ENCODE measurements at regions not wholly inside any gene's neighbourhood (a gene's known extent, or its start where the extent isn't known, plus 50 kb on each side); places are given as distances from the start of the nearest gene placed in this dataset.

DNA sequence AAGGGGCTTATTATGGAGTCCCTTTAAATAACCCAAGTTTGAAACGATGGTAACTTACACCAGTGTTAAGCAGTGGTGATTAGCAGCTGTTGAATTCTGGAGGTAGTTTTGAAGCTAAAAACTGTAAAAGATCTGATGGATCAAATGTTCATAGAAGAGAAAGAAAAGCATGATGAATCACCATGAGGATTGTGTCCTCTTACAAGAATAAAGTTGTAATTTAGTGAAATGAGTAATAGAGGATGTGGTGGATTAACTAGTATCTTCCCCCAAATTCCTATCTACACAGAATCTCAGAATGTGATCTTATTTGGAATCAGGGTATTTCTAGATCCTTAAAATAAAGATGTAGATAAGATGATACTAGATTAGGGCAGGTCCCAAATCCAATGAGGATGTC, 1138.2 kb upstream of the TMEFF2 start:
- H4K5ac ChIP-seq (ENCODE audit: insufficient read length, low read depth, low read length): no peak overlapping the region
- no peaks in the 10 kb centered on the region for H3K36me3 ChIP-seq (ENCODE audit: control insufficient read depth in 2 of 4, insufficient read depth in 4 of 4, low read length in 3 of 4)
- H2BK5ac ChIP-seq (ENCODE audit: low read depth, low read length): no peak overlapping the region
- H3K18ac ChIP-seq (ENCODE audit: extremely low read depth, low read length): no peak overlapping the region
- no peak overlapping the region for H3K56ac ChIP-seq (replicated peaks; ENCODE audit: insufficient read length, low read depth, low read length)
- H2AFZ ChIP-seq (ENCODE audit: low read length): no peak overlapping the region
- TF ChIP-seq SIX5 (IDR thresholded peaks at IDR 0.05; ENCODE audit: low read depth, low read length) (no peak), EGR1 (IDR thresholded peaks at IDR 0.05; ENCODE audit: borderline replicate concordance, low read depth, low read length) (no peak)
- TF ChIP-seq, protein P1, sequence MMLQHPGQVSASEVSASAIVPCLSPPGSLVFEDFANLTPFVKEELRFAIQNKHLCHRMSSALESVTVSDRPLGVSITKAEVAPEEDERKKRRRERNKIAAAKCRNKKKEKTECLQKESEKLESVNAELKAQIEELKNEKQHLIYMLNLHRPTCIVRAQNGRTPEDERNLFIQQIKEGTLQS (IDR thresholded peaks at IDR 0.05; ENCODE audit: insufficient read depth, low read depth, low read length): no peak
- no peak overlapping the region for H2AK5ac ChIP-seq (ENCODE audit: low read depth, low read length)
- H4K20me1 ChIP-seq (replicated peaks in 1 of 2; ENCODE audit: control insufficient read depth in 1 of 2, insufficient read depth in 2 of 2, low read length in 2 of 2): no peaks in the 10 kb centered on the region
- H3K23me2 ChIP-seq (ENCODE audit: low read depth, low read length): no peaks in the 10 kb centered on the region
- no peak overlapping the region for H3K27ac ChIP-seq (ENCODE audit: low read depth, low read length)
- WGBS, 2 experiments (ENCODE audit: extremely low coverage in 1 of 2, insufficient coverage in 1 of 2, insufficient read length in 1 of 2, insufficient replicate concordance in 2 of 2, low coverage in 1 of 2, low lambda C conversion rate in 2 of 2, missing lambda C conversion rate in 1 of 2): 82% methylated on average over 1 of the region's 1 CpG; no CpG with 5 or more reads in 1 of the 2 experiments
- H2BK12ac ChIP-seq (ENCODE audit: low read depth, low read length): no peak overlapping the region
- no peak overlapping the region for H3K4me2 ChIP-seq (ENCODE audit: insufficient read depth in 1 of 2, low read depth in 2 of 2, low read length in 2 of 2)
- H3K27me3 ChIP-seq (replicated peaks in 1 of 4; ENCODE audit: control insufficient read depth in 3 of 4, extremely low read depth in 1 of 4, insufficient read depth in 3 of 4, low read length in 3 of 4): no peaks in the 10 kb centered on the region
- H3K14ac ChIP-seq (ENCODE audit: insufficient read length): no peak overlapping the region
- H3K4me3 ChIP-seq (ENCODE audit: extremely low read depth in 1 of 4, insufficient read depth in 2 of 4, low read depth in 3 of 4, low read length in 4 of 4): no peak overlapping the region
- ChIA-PET POLR2A (ENCODE audit: partially characterized antibody) (no interaction called here), CTCF (ENCODE audit: partially characterized antibody) (no interaction called here)
- no peak overlapping the region for H4K8ac ChIP-seq (ENCODE audit: extremely low read depth, insufficient read depth, low read length)
- no peaks in the 10 kb centered on the region for H3K79me1 ChIP-seq (ENCODE audit: low read depth, low read length)
- H3K79me2 ChIP-seq (ENCODE audit: control insufficient read depth in 1 of 2, insufficient read depth in 2 of 2, low read length in 2 of 2): no peaks in the 10 kb centered on the region
- DNase-seq (ENCODE audit: low read depth in 1 of 2, low spot score in 2 of 2) (no peak), FAIRE-seq (no peak)
- H3K23ac ChIP-seq (ENCODE audit: insufficient read length): no peak overlapping the region
- no peak overlapping the region for H2BK15ac ChIP-seq (ENCODE audit: low read length)
- no peaks in the 10 kb centered on the region for H3K4me1 ChIP-seq (replicated peaks in 1 of 4; ENCODE audit: control insufficient read depth in 3 of 4, insufficient read depth in 4 of 4, low read length in 3 of 4)
- H3K9me3 ChIP-seq (ENCODE audit: insufficient read depth in 2 of 2, low read depth in 1 of 2, low read length in 1 of 2): no peaks in the 10 kb centered on the region
- H2BK20ac ChIP-seq (ENCODE audit: low read length): no peak overlapping the region
- H2BK120ac ChIP-seq (replicated peaks; ENCODE audit: low read depth, low read length): no peak overlapping the region
- no peak overlapping the region for H3K9ac ChIP-seq (replicated peaks in 1 of 4; ENCODE audit: extremely low read depth in 1 of 4, low read depth in 3 of 4, low read length in 3 of 4)
- no peak overlapping the region for H4K91ac ChIP-seq (replicated peaks; ENCODE audit: insufficient read length, low read length)
- H3K4ac ChIP-seq (replicated peaks; ENCODE audit: insufficient read length, low read depth, low read length): no peak overlapping the region
